Hepatocyte (in vitro differentiated cells): ENCODE measurements at regions not wholly inside any gene's neighbourhood (a gene's known extent, or its start where the extent isn't known, plus 50 kb on each side); places are given as distances from the start of the nearest gene placed in this dataset.

Experiments
- DNase-seq: peaks from one replicate; pipeline ENCODE4 v3.0.0-alpha.2; 2016; ENCODE audit warnings: low spot score
- H2AFZ ChIP-seq: fragments of 200-600 bp; sonication (generic); 2 replicates; pipeline ENCODE4 v1.6.0; 2016; ENCODE audit warnings: antibody characterized with exemption, mild to moderate bottlenecking
- H3K27ac ChIP-seq: fragments of 200-600 bp; sonication (generic); 2 replicates; pipeline ENCODE4 v1.5.1; 2016; ENCODE audit warnings: mild to moderate bottlenecking
- H3K27me3 ChIP-seq: fragments of 200-600 bp; sonication (generic); 2 replicates; pipeline ENCODE4 v1.6.1; 2016
- H3K36me3 ChIP-seq: fragments of 200-600 bp; sonication (generic); replicated peaks from 2 replicates; pipeline ENCODE4 v1.5.1; 2016; ENCODE audit warnings: low read depth; ENCODE audit not compliant: insufficient read depth
- H3K4me1 ChIP-seq: fragments of 200-600 bp; sonication (generic); 2 replicates; pipeline ENCODE4 v1.5.1; 2016; ENCODE audit warnings: mild to moderate bottlenecking, moderate library complexity; ENCODE audit not compliant: insufficient read depth
- H3K4me2 ChIP-seq: fragments of 200-600 bp; sonication (generic); 2 replicates; pipeline ENCODE4 v1.6.0; 2016
- H3K4me3 ChIP-seq: fragments of 200-600 bp; sonication (generic); 2 replicates; pipeline ENCODE4 v1.5.1; 2016; ENCODE audit warnings: mild to moderate bottlenecking
- H3K79me2 ChIP-seq: fragments of 200-600 bp; sonication (generic); 2 replicates; pipeline ENCODE4 v1.6.0; 2017; ENCODE audit warnings: mild to moderate bottlenecking
- H3K9me2 ChIP-seq: fragments of 200-600 bp; sonication (generic); replicated peaks from 2 replicates; pipeline ENCODE4 v1.6.0; 2017; ENCODE audit warnings: mild to moderate bottlenecking; ENCODE audit not compliant: insufficient read depth
- H3K9me3 ChIP-seq: fragments of 200-600 bp; sonication (generic); 2 replicates; pipeline ENCODE4 v1.5.1; 2016; ENCODE audit warnings: low read depth, mild to moderate bottlenecking
- H4K20me1 ChIP-seq: fragments of 200-600 bp; sonication (generic); 2 replicates; pipeline ENCODE4 v1.6.0; 2016; ENCODE audit warnings: mild to moderate bottlenecking; ENCODE audit not compliant: insufficient read depth, poor library complexity, severe bottlenecking
- CTCF ChIP-seq: fragments of 200-600 bp; sonication (generic); IDR thresholded peaks from 2 replicates; pipeline ENCODE4 v1.5.1; 2016; ENCODE audit warnings: antibody characterized with exemption, mild to moderate bottlenecking; ENCODE audit not compliant: poor library complexity
- EZH2 ChIP-seq: fragments of 200-600 bp; sonication (generic); IDR thresholded peaks from 2 replicates; pipeline ENCODE4 v1.6.1; 2016; ENCODE audit warnings: antibody characterized with exemption, mild to moderate bottlenecking, borderline replicate concordance
- EZH2phosphoT487 ChIP-seq: fragments of 200-600 bp; sonication (generic); IDR thresholded peaks from one replicate; pipeline ENCODE4 v1.6.1; 2018; ENCODE audit warnings: antibody characterized with exemption, mild to moderate bottlenecking, low read depth, moderate library complexity; ENCODE audit not compliant: unreplicated experiment, severe bottlenecking
- WGBS: methylation state at CpG from one replicate; pipeline ENCODE4 v1.1.6; 2016; ENCODE audit warnings: low lambda C conversion rate; ENCODE audit errors: missing lambda C conversion rate; 5-methylcytosine and 5-hydroxymethylcytosine counted together

- H4K20me1 ChIP-seq = no peaks in the 10 kb centered on the region
- H3K79me2 ChIP-seq = no peaks in the 10 kb centered on the region
- 70% methylated on average over 11 of the region's 15 CpGs for WGBS
- TF ChIP-seq EZH2 (no peak), EZH2phosphoT487 (no peak), CTCF (no peak)
- no peaks in the 10 kb centered on the region for H3K9me3 ChIP-seq
- H2AFZ ChIP-seq = no peak overlapping the region
- peak overlapping the region; percentile 84 for H3K27ac ChIP-seq
- no peaks in the 10 kb centered on the region for H3K9me2 ChIP-seq
- no peak overlapping the region for H3K4me3 ChIP-seq
- no peak overlapping the region for H3K4me2 ChIP-seq
- peaks cover 16% of the 10 kb centered on the region for H3K4me1 ChIP-seq
- no peaks in the 10 kb centered on the region for H3K27me3 ChIP-seq
- peak; percentile 41 for DNase-seq
- H3K36me3 ChIP-seq = no peaks in the 10 kb centered on the region
Observed at GRCh38 chr20:17835240-17835933, 133.2 kb downstream of the SNX5 start.

GRCh38 chr20:17834804-17835203 is 133.8 kb downstream of the SNX5 start:
- peaks cover 16% of the 10 kb centered on the region for H3K4me1 ChIP-seq
- H3K79me2 ChIP-seq = no peaks in the 10 kb centered on the region
- H3K9me2 ChIP-seq = no peaks in the 10 kb centered on the region
- no peak overlapping the region for H3K4me3 ChIP-seq
- TF ChIP-seq CTCF (no peak), EZH2phosphoT487 (no peak), EZH2 (no peak)
- no peak overlapping the region for H2AFZ ChIP-seq
- WGBS = 95% methylated on average over 2 of the region's 2 CpGs
- no peak overlapping the region for H3K4me2 ChIP-seq
- no peak overlapping the region for H3K27ac ChIP-seq
- no peaks in the 10 kb centered on the region for H3K9me3 ChIP-seq
- DNase-seq = no peak
- no peaks in the 10 kb centered on the region for H3K27me3 ChIP-seq
- no peaks in the 10 kb centered on the region for H4K20me1 ChIP-seq
- no peaks in the 10 kb centered on the region for H3K36me3 ChIP-seq

- H3K79me2 ChIP-seq = no peaks in the 10 kb centered on the region
- H3K27ac ChIP-seq = peak overlapping the region; percentile 2
- H3K4me1 ChIP-seq = peaks cover 16% of the 10 kb centered on the region
- 83% methylated on average over 9 of the region's 9 CpGs for WGBS
- no peaks in the 10 kb centered on the region for H3K9me3 ChIP-seq
- no peak overlapping the region for H3K4me3 ChIP-seq
- H3K4me2 ChIP-seq = no peak overlapping the region
- TF ChIP-seq CTCF (no peak), EZH2 (no peak), EZH2phosphoT487 (no peak)
- DNase-seq = no peak
- H4K20me1 ChIP-seq = no peaks in the 10 kb centered on the region
- no peaks in the 10 kb centered on the region for H3K27me3 ChIP-seq
- H2AFZ ChIP-seq = no peak overlapping the region
- no peaks in the 10 kb centered on the region for H3K9me2 ChIP-seq
- no peaks in the 10 kb centered on the region for H3K36me3 ChIP-seq
Observed at GRCh38 chr20:17833036-17833674, 133.4 kb downstream of the BANF2 start.
